Transverse colon (tissue), 4 donors: ENCODE measurements at regions not wholly inside any gene's neighbourhood (a gene's known extent, or its start where the extent isn't known, plus 50 kb on each side); places are given as distances from the start of the nearest gene placed in this dataset.
A peak's percentile ranks its signal among the peaks of the same experiment; 100 is the strongest.

Source experiments
- DNase-seq: peaks from one replicate; pipeline ENCODE4 v3.0.0-alpha.2; 2019
- H3K27ac ChIP-seq, 4 donors: fragments of 200-600 bp; sonication (generic); 2 replicates each; pipeline ENCODE4 v1.5.1; 2016 to 2018; ENCODE audit warnings: inconsistent platforms in 4 of 4
- H3K27me3 ChIP-seq: fragments of 200-600 bp; sonication (generic); 2 replicates; pipeline ENCODE4 v1.5.1; 2017; ENCODE audit warnings: inconsistent platforms
- H3K36me3 ChIP-seq, 4 donors: fragments of 200-600 bp; sonication (generic); 2 replicates each; pipeline ENCODE4 v1.5.1; 2017 to 2019; ENCODE audit warnings: inconsistent platforms in 4 of 4
- H3K4me1 ChIP-seq, 4 donors: fragments of 200-600 bp; sonication (generic); 2 replicates each; pipeline ENCODE4 v1.5.1; 2017 to 2020; ENCODE audit warnings: inconsistent platforms in 4 of 4
- H3K4me3 ChIP-seq, 4 donors: fragments of 200-600 bp; sonication (generic); 1 replicate in 1 of 4; 2 replicates in 3 of 4; pipeline versions ENCODE4 v1.5.1 to v1.6.1; 2017 to 2019; ENCODE audit warnings: inconsistent platforms in 4 of 4
- H3K9me3 ChIP-seq, 2 donors: fragments of 200-600 bp; sonication (generic); 2 replicates each; pipeline ENCODE4 v1.5.1; 2017 to 2019; ENCODE audit warnings: inconsistent platforms in 2 of 2
- CTCF ChIP-seq, 5 experiments: fragments of 200-600 bp in 3 of 5; fragments of 450-650 bp in 2 of 5; sonication (generic) in 3 of 5; IDR thresholded peaks; 1 replicate in 2 of 5; 2 replicates in 3 of 5; pipeline ENCODE4 v1.5.1; 2016 to 2017; ENCODE audit warnings: antibody characterized with exemption in 5 of 5, inconsistent platforms in 3 of 5, mild to moderate bottlenecking in 2 of 5, moderate library complexity in 1 of 5
- EP300 ChIP-seq: sonication (generic); formaldehyde crosslinking; IDR thresholded peaks from one replicate; pipeline ENCODE4 v1.6.1; 2017; ENCODE audit warnings: antibody characterized with exemption, low read depth
- POLR2A ChIP-seq: fragments of 450-650 bp; IDR thresholded peaks from one replicate; pipeline ENCODE4 v1.6.1; 2016; ENCODE audit warnings: antibody characterized with exemption, mild to moderate bottlenecking, moderate library complexity
- POLR2AphosphoS5 ChIP-seq, 3 donors: sonication (generic); formaldehyde crosslinking; IDR thresholded peaks; one replicate each; pipeline ENCODE4 v1.6.1; 2016; ENCODE audit warnings: antibody characterized with exemption in 3 of 3
- WGBS, 2 donors: methylation state at CpG; one replicate each; pipeline ENCODE4 v1.1.5; 2018; ENCODE audit warnings: low coverage in 1 of 2; 5-methylcytosine and 5-hydroxymethylcytosine counted together
- in situ Hi-C, 4 donors: fragments of 200-750 bp; cut with MboI; loops; one replicate each; pipeline versions ENCODE4 v1.15.0 to v1.15.1; 2017; ENCODE audit warnings: low sequenced_read_pairs in 3 of 4, low pct_ligation_motif_present in 1 of 4, low pct_unique_long_range_greater_than_20kb in 1 of 4
- intact Hi-C: fragments of 100-400 bp; cut with DNase I; formaldehyde crosslinking; loops from one replicate; pipeline ENCODE4 v1.15.1; 2023; ENCODE audit warnings: low total_unique reads

GRCh38 chr14:101076451-101077198 lies 173.1 kb upstream of the RTL1 start:
- H3K4me1 ChIP-seq = peaks cover 0 to 13% (median 0%) of the 10 kb centered on the region in 4 donors
- 44 to 62% methylated on average over 5 to 29 of the region's 29 CpGs for WGBS, 2 donors
- H3K9me3 ChIP-seq = no peaks in the 10 kb centered on the region
- H3K27me3 ChIP-seq = peaks cover 60% of the 10 kb centered on the region
- intact Hi-C loops = no loop called here
- in situ Hi-C loops = no loop called here
- no peaks in the 10 kb centered on the region for H3K36me3 ChIP-seq
- TF ChIP-seq POLR2AphosphoS5 (IDR thresholded peaks at IDR 0.05) = no peak
- no peak for TF ChIP-seq EP300
- no peak for TF ChIP-seq POLR2A
- no peak for TF ChIP-seq CTCF (IDR thresholded peaks at IDR 0.05)
- no peak overlapping the region for H3K27ac ChIP-seq
- no peak for DNase-seq
- no peak overlapping the region for H3K4me3 ChIP-seq

- no peaks in the 10 kb centered on the region for H3K9me3 ChIP-seq
- H3K27me3 ChIP-seq = peaks cover 57% of the 10 kb centered on the region
- H3K36me3 ChIP-seq = no peaks in the 10 kb centered on the region
- 9 to 14% methylated on average over 9 to 28 of the region's 38 CpGs for WGBS, 2 donors
- intact Hi-C loops (no loop called here), in situ Hi-C loops (no loop called here)
- no peak overlapping the region for H3K27ac ChIP-seq
- TF ChIP-seq EP300 (no peak), CTCF (IDR thresholded peaks at IDR 0.05) (no peak), POLR2AphosphoS5 (IDR thresholded peaks at IDR 0.05) (no peak), POLR2A (no peak)
- DNase-seq = no peak
- peaks cover 0 to 13% (median 0%) of the 10 kb centered on the region in 4 donors for H3K4me1 ChIP-seq
- H3K4me3 ChIP-seq = peak overlapping the region in 1 of 4 donors; percentile 16
Observed at GRCh38 chr14:101077481-101078074, 174.1 kb upstream of the RTL1 start.

- no peak overlapping the region for H3K4me3 ChIP-seq
- no peak overlapping the region for H3K27ac ChIP-seq
- peaks cover 57% of the 10 kb centered on the region for H3K27me3 ChIP-seq
- no peak for TF ChIP-seq EP300
- TF ChIP-seq CTCF (IDR thresholded peaks at IDR 0.05) = no peak
- TF ChIP-seq POLR2AphosphoS5 (IDR thresholded peaks at IDR 0.05) = no peak
- no peak for TF ChIP-seq POLR2A
- H3K4me1 ChIP-seq = peaks cover 0 to 13% (median 0%) of the 10 kb centered on the region in 4 donors
- in situ Hi-C loops (no loop called here), intact Hi-C loops (no loop called here)
- H3K36me3 ChIP-seq = no peaks in the 10 kb centered on the region
- 71% methylated on average over 8 of the region's 8 CpGs; no CpG with 5 or more reads in 1 of the 2 donors for WGBS, 2 donors
- peak; percentile 3 for DNase-seq
- H3K9me3 ChIP-seq = no peaks in the 10 kb centered on the region
Observed at GRCh38 chr14:101078170-101078891, 174.8 kb upstream of the RTL1 start.

GRCh38 chr14:101078892-101079221 lies 175.3 kb upstream of the RTL1 start:
- no peak overlapping the region for H3K4me3 ChIP-seq
- no peak for TF ChIP-seq CTCF (IDR thresholded peaks at IDR 0.05)
- TF ChIP-seq POLR2A = no peak
- intact Hi-C loops (no loop called here), in situ Hi-C loops (no loop called here)
- no peaks in the 10 kb centered on the region for H3K9me3 ChIP-seq
- H3K27me3 ChIP-seq = peaks cover 57% of the 10 kb centered on the region
- H3K27ac ChIP-seq = no peak overlapping the region
- H3K4me1 ChIP-seq = peaks cover 0 to 9% (median 0%) of the 10 kb centered on the region in 4 donors
- no peaks in the 10 kb centered on the region for H3K36me3 ChIP-seq
- peak; percentile 3 for DNase-seq
- 93% methylated on average over 9 of the region's 9 CpGs; no CpG with 5 or more reads in 1 of the 2 donors for WGBS, 2 donors
